Motor neuron (in vitro differentiated cells): ENCODE measurements at regions not wholly inside any gene's neighbourhood (a gene's known extent, or its start where the extent isn't known, plus 50 kb on each side); places are given as distances from the start of the nearest gene placed in this dataset.

ENCODE experiments used
- ATAC-seq, 8 experiments: fragments of 200-7000 bp; cut with Tn5 transposase; replicated peaks in 6 of 8; 2 replicates each; pipeline ENCODE4 v1.8.0; 2021; ENCODE audit warnings: mild to moderate bottlenecking in 8 of 8, moderate library complexity in 8 of 8
- H3K27ac ChIP-seq, 2 donors: fragments of 250-450 bp; sonication (Bioruptor Pico); 2 replicates each; pipeline ENCODE4 v1.9.0; 2021; ENCODE audit warnings: antibody characterized with exemption in 2 of 2, mild to moderate bottlenecking in 2 of 2, moderate library complexity in 1 of 2
- H3K4me1 ChIP-seq, 2 donors: fragments of 250-450 bp; sonication (Bioruptor Pico); replicated peaks in 1 of 2; 2 replicates each; pipeline ENCODE4 v1.6.1; 2021; ENCODE audit warnings: antibody characterized with exemption in 2 of 2, mild to moderate bottlenecking in 2 of 2, moderate library complexity in 1 of 2
- H3K4me3 ChIP-seq, 5 donors: fragments of 250-450 bp; sonication (Bioruptor Pico); 2 replicates each; pipeline ENCODE4 v1.9.0; 2021; ENCODE audit warnings: antibody characterized with exemption in 5 of 5, mild to moderate bottlenecking in 5 of 5, moderate library complexity in 4 of 5
- WGBS, 10 experiments: fragments of 450-650 bp; shearing (Covaris generic); methylation state at CpG; one replicate each; pipeline ENCODE4 v1.0.0; 2022; 5-methylcytosine and 5-hydroxymethylcytosine counted together
- in situ Hi-C, 9 experiments: fragments of 400-800 bp; cut with MboI; loops; one replicate each; pipeline ENCODE4 v1.15.0; 2021; ENCODE audit warnings: low sequenced_read_pairs in 9 of 9, low pct_unique_long_range_greater_than_20kb in 2 of 9; ENCODE audit not compliant: unreplicated experiment in 9 of 9

DNA sequence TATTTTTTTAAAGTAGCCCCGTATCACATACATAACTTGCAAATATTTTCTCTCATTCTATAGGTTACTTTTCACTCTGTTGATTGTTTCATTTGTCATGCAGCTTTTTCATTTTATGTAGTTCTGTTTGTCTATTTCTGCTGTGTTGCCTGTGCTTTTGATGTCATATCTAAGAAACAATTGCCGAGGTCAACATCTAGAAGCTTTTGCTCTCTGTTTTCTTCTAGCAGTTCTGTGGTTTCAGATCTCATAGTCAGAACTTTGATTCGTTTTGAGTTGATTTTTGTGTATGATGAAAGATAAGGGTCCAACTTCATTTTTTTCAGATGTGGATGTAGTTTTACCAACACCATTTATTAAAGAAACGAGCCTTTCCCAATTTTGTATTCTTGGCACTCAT lies 79.5 kb downstream of the CD200 start:
- Histone ChIP-seq H3K4me3 (no peak overlapping the region), H3K4me1 (no peaks in the 10 kb centered on the region), H3K27ac (no peak overlapping the region)
- 21 to 93% (median 81%) methylated on average over 3 to 4 of the region's 4 CpGs; no CpG with 5 or more reads in 1 of the 10 experiments for WGBS, 10 experiments
- in situ Hi-C loops: no loop called here
- no peak for ATAC-seq

- WGBS, 10 experiments: 40 to 100% (median 78%) methylated on average over 1 of the region's 1 CpG; no CpG with 5 or more reads in 4 of the 10 experiments
- ATAC-seq: no peak
- no peak overlapping the region for H3K4me3 ChIP-seq
- H3K27ac ChIP-seq: no peak overlapping the region
- in situ Hi-C loops: no loop called here
- no peaks in the 10 kb centered on the region for H3K4me1 ChIP-seq
These were observed 80.1 kb downstream of the CD200 start for GRCh38 chr3:112413074-112413473.

GRCh38 chr3:112413722-112414121 lies 80.8 kb downstream of the CD200 start:
- H3K4me3 ChIP-seq: no peak overlapping the region
- ATAC-seq: peak in 1 of 8 experiments; percentile 57
- no peaks in the 10 kb centered on the region for H3K4me1 ChIP-seq
- no peak overlapping the region for H3K27ac ChIP-seq
- 8 to 100% (median 76%) methylated on average over 1 to 2 of the region's 3 CpGs; no CpG with 5 or more reads in 4 of the 10 experiments for WGBS, 10 experiments
- in situ Hi-C loops: no loop called here
